Neural progenitor cell (in vitro differentiated cells): ENCODE measurements at regions not wholly inside any gene's neighbourhood (a gene's known extent, or its start where the extent isn't known, plus 50 kb on each side); places are given as distances from the start of the nearest gene placed in this dataset.
A peak's percentile ranks its signal among the peaks of the same experiment; 100 is the strongest.

Source experiments
- DNase-seq: peaks from one replicate; pipeline ENCODE4 v3.0.0-alpha.2; 2016; ENCODE audit warnings: low spot score
- H2AFZ ChIP-seq: fragments of 200-600 bp; sonication (generic); replicated peaks from 2 replicates; pipeline ENCODE4 v1.6.1; 2016; ENCODE audit warnings: antibody characterized with exemption
- H3F3A ChIP-seq: fragments of 200-600 bp; sonication (generic); 2 replicates; pipeline ENCODE4 v1.6.1; 2016; ENCODE audit warnings: antibody characterized with exemption, low read depth
- H3K27ac ChIP-seq: fragments of 200-600 bp; sonication (generic); 2 replicates; pipeline ENCODE4 v1.5.1; 2016; ENCODE audit warnings: mild to moderate bottlenecking
- H3K27me3 ChIP-seq: fragments of 200-600 bp; sonication (generic); 2 replicates; pipeline ENCODE4 v1.6.1; 2016; ENCODE audit warnings: mild to moderate bottlenecking, moderate library complexity
- H3K36me3 ChIP-seq: fragments of 200-600 bp; sonication (generic); 2 replicates; pipeline ENCODE4 v1.5.1; 2016
- H3K4me1 ChIP-seq: fragments of 200-600 bp; sonication (generic); 2 replicates; pipeline ENCODE4 v1.6.1; 2016; ENCODE audit warnings: mixed run types
- H3K4me2 ChIP-seq: fragments of 200-600 bp; sonication (generic); 2 replicates; pipeline ENCODE4 v1.6.1; 2016
- H3K4me3 ChIP-seq: fragments of 200-600 bp; sonication (generic); 2 replicates; pipeline ENCODE4 v1.5.1; 2016
- H3K79me2 ChIP-seq: fragments of 200-600 bp; sonication (generic); 2 replicates; pipeline ENCODE4 v1.6.1; 2016; ENCODE audit warnings: low read depth
- H3K9ac ChIP-seq: fragments of 200-600 bp; sonication (generic); 2 replicates; pipeline ENCODE4 v1.6.1; 2016
- H3K9me3 ChIP-seq: fragments of 200-600 bp; sonication (generic); 2 replicates; pipeline ENCODE4 v1.5.1; 2016; ENCODE audit warnings: low read depth
- H4K20me1 ChIP-seq: fragments of 200-600 bp; sonication (generic); 2 replicates; pipeline ENCODE4 v1.6.1; 2016; ENCODE audit warnings: low read depth
- H3K27ac Mint-ChIP-seq: 3 replicates; pipeline ENCODE4 v1.8.0; 2021; ENCODE audit warnings: mixed read lengths
- H3K27me3 Mint-ChIP-seq: 2 replicates; pipeline ENCODE4 v1.8.0; 2022; ENCODE audit warnings: low read depth, mild to moderate bottlenecking, inconsistent platforms, moderate library complexity, mixed read lengths; ENCODE audit not compliant: insufficient read depth
- H3K36me3 Mint-ChIP-seq: 3 replicates; pipeline ENCODE4 v1.8.0; 2021; ENCODE audit warnings: mixed read lengths
- H3K4me1 Mint-ChIP-seq: 3 replicates; pipeline ENCODE4 v1.8.0; 2021; ENCODE audit warnings: mixed read lengths
- H3K4me3 Mint-ChIP-seq: 3 replicates; pipeline ENCODE4 v1.8.0; 2021; ENCODE audit warnings: mild to moderate bottlenecking, moderate library complexity, mixed read lengths
- H3K9me3 Mint-ChIP-seq: 3 replicates; pipeline ENCODE4 v1.8.0; 2020; ENCODE audit warnings: mixed read lengths
- CTCF ChIP-seq: fragments of 200-600 bp; sonication (generic); IDR thresholded peaks from 2 replicates; pipeline ENCODE4 v1.5.1; 2017; ENCODE audit warnings: antibody characterized with exemption, mild to moderate bottlenecking
- EZH2 ChIP-seq: fragments of 200-600 bp; sonication (generic); IDR thresholded peaks from 2 replicates; pipeline ENCODE4 v1.6.1; 2017; ENCODE audit warnings: antibody characterized with exemption, mild to moderate bottlenecking, moderate library complexity
- EZH2phosphoT487 ChIP-seq: fragments of 200-600 bp; sonication (generic); IDR thresholded peaks from 2 replicates; pipeline ENCODE4 v1.6.1; 2017; ENCODE audit warnings: antibody characterized with exemption

GRCh38 chr5:154577416-154577815 lies 99.4 kb upstream of the HAND1 start:
- no peak overlapping the region for H3K4me2 ChIP-seq
- Mint-ChIP-seq H3K9me3 (no peaks in the 10 kb centered on the region), H3K27me3 (peaks cover 5% of the 10 kb centered on the region), H3K27ac (no peak overlapping the region), H3K4me3 (no peak overlapping the region), H3K4me1 (peaks cover 8% of the 10 kb centered on the region), H3K36me3 (no peaks in the 10 kb centered on the region)
- H4K20me1 ChIP-seq: no peaks in the 10 kb centered on the region
- H3K27me3 ChIP-seq: no peaks in the 10 kb centered on the region
- no peaks in the 10 kb centered on the region for H3F3A ChIP-seq
- no peak for TF ChIP-seq EZH2phosphoT487
- TF ChIP-seq CTCF: no peak
- no peak for TF ChIP-seq EZH2
- no peak overlapping the region for H2AFZ ChIP-seq
- no peak overlapping the region for H3K27ac ChIP-seq
- no peak overlapping the region for H3K4me3 ChIP-seq
- H3K9ac ChIP-seq: no peak overlapping the region
- H3K79me2 ChIP-seq: no peaks in the 10 kb centered on the region
- no peaks in the 10 kb centered on the region for H3K9me3 ChIP-seq
- no peak for DNase-seq
- H3K36me3 ChIP-seq: no peaks in the 10 kb centered on the region
- H3K4me1 ChIP-seq: peaks cover 10% of the 10 kb centered on the region

GRCh38 chr5:154576429-154576806 lies 98.4 kb upstream of the HAND1 start:
- Histone ChIP-seq H3K79me2 (no peaks in the 10 kb centered on the region), H3F3A (peaks cover 3% of the 10 kb centered on the region), H3K9ac (no peak overlapping the region), H4K20me1 (no peaks in the 10 kb centered on the region), H3K27me3 (no peaks in the 10 kb centered on the region), H3K4me2 (peak overlapping the region; percentile 1), H3K4me1 (peaks cover 8% of the 10 kb centered on the region), H3K27ac (no peak overlapping the region), H3K36me3 (no peaks in the 10 kb centered on the region), H3K9me3 (no peaks in the 10 kb centered on the region), H3K4me3 (no peak overlapping the region), H2AFZ (no peak overlapping the region)
- H3K4me3 Mint-ChIP-seq: no peak overlapping the region
- H3K4me1 Mint-ChIP-seq: peaks cover 14% of the 10 kb centered on the region
- H3K27ac Mint-ChIP-seq: no peak overlapping the region
- TF ChIP-seq CTCF (no peak), EZH2 (no peak), EZH2phosphoT487 (no peak)
- no peaks in the 10 kb centered on the region for H3K9me3 Mint-ChIP-seq
- DNase-seq: no peak
- H3K36me3 Mint-ChIP-seq: no peaks in the 10 kb centered on the region
- peaks cover 5% of the 10 kb centered on the region for H3K27me3 Mint-ChIP-seq

GRCh38 chr5:154575546-154576428 lies 97.8 kb upstream of the HAND1 start:
- no peaks in the 10 kb centered on the region for H3K79me2 ChIP-seq
- Mint-ChIP-seq H3K27ac (no peak overlapping the region), H3K9me3 (no peaks in the 10 kb centered on the region), H3K4me1 (peaks cover 19% of the 10 kb centered on the region), H3K27me3 (peaks cover 11% of the 10 kb centered on the region), H3K4me3 (no peak overlapping the region), H3K36me3 (no peaks in the 10 kb centered on the region)
- no peak overlapping the region for H3K9ac ChIP-seq
- H3K27me3 ChIP-seq: no peaks in the 10 kb centered on the region
- DNase-seq: no peak
- peak overlapping the region; percentile 1 for H3K4me2 ChIP-seq
- TF ChIP-seq CTCF (no peak), EZH2 (no peak), EZH2phosphoT487 (no peak)
- no peaks in the 10 kb centered on the region for H4K20me1 ChIP-seq
- H3K4me1 ChIP-seq: peaks cover 12% of the 10 kb centered on the region
- H3K36me3 ChIP-seq: no peaks in the 10 kb centered on the region
- no peak overlapping the region for H3K4me3 ChIP-seq
- no peak overlapping the region for H2AFZ ChIP-seq
- peaks cover 6% of the 10 kb centered on the region for H3F3A ChIP-seq
- no peaks in the 10 kb centered on the region for H3K9me3 ChIP-seq
- H3K27ac ChIP-seq: no peak overlapping the region
